Progenitor cell of endocrine pancreas (in vitro differentiated cells): ENCODE measurements at regions not wholly inside any gene's neighbourhood (a gene's known extent, or its start where the extent isn't known, plus 50 kb on each side); places are given as distances from the start of the nearest gene placed in this dataset.

Experiments
- DNase-seq: peaks from one replicate; pipeline ENCODE4 v3.0.0; 2021; ENCODE audit warnings: low spot score; ENCODE audit not compliant: unreplicated experiment
- H3K27ac Mint-ChIP-seq: 2 replicates; pipeline ENCODE4 v1.8.0; 2021; ENCODE audit warnings: mild to moderate bottlenecking, moderate library complexity, mixed read lengths
- H3K27me3 Mint-ChIP-seq: 2 replicates; pipeline ENCODE4 v1.8.0; 2021; ENCODE audit warnings: mixed read lengths
- H3K36me3 Mint-ChIP-seq: 2 replicates; pipeline ENCODE4 v1.8.0; 2022; ENCODE audit warnings: mixed read lengths; ENCODE audit not compliant: insufficient read depth
- H3K4me1 Mint-ChIP-seq: 2 replicates; pipeline ENCODE4 v1.8.0; 2021; ENCODE audit warnings: low read depth, mixed read lengths
- H3K4me3 Mint-ChIP-seq: 2 replicates; pipeline ENCODE4 v1.8.0; 2021; ENCODE audit warnings: low read depth, mild to moderate bottlenecking, moderate library complexity, mixed read lengths
- H3K9me3 Mint-ChIP-seq: 2 replicates; pipeline ENCODE4 v1.8.0; 2021; ENCODE audit warnings: low read depth, mixed read lengths
- CTCF ChIP-seq: fragments of 200-600 bp; sonication (generic); IDR thresholded peaks from one replicate; pipeline ENCODE4 v1.5.0; 2021; ENCODE audit warnings: antibody characterized with exemption, mild to moderate bottlenecking; ENCODE audit not compliant: unreplicated experiment

DNA sequence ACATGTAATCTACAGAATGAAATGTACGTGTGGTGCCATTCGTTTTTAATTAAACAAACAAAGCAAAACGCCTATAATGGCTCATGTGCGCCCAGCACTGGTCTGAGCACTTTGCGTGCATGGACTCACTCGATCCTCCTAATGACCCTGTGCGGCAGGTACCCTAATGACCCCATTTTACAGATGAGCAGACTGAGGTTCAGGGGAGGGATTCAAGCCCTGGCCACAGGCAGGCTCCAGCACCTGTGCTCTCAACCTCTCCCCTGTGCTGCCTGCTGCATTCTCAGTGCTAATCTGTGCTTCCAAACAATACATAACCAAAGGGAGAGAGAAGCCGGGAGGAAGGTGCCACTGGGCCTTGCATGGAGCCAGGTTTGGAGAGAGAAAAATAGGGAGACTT lies 124.2 kb upstream of the ZBTB40 start:
- TF ChIP-seq CTCF: no peak
- Mint-ChIP-seq H3K36me3 (no peaks in the 10 kb centered on the region), H3K27ac (no peak overlapping the region), H3K4me3 (no peak overlapping the region), H3K27me3 (peaks cover 62% of the 10 kb centered on the region), H3K9me3 (no peaks in the 10 kb centered on the region), H3K4me1 (peaks cover 14% of the 10 kb centered on the region)
- DNase-seq: no peak

DNA sequence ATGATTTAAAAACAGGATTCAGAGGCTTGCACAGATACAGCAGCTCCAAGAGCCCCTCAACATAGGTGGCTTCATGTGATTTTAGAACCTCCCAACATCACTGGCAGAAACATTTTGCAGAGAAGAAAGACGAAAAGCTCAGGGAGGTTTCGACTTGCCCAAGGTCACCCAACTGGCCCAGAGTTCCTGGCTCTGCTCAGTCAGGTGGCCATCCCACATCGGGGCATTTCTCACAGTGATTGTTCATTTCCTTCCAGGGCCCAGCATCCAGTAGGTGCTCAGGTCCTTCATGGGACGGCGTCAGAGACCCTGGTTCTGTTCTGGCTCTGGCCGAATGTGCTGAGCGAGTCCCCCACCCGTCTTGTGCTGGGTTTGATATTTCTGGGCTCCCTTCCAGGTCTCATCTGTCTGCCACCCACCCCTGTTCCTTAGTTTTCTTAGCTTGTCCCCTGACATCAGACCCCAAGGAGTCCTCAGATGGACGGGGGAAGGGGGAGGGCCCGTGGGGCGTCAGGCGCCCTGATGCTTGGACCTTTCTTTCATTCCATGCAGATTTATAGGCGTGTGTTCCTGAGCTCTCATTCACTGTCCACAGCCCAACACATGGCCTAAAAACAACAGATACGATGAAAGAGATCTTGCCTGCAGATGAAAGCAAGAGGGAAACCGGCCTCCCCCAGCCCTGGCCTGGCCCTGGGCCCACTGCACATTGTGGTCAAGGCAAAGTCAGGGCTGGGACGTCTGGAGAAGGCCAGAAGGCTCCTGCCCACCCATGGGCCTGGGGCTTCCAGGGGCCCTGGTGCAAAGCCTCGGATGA lies 123.1 kb upstream of the ZBTB40 start:
- no peak for TF ChIP-seq CTCF
- H3K36me3 Mint-ChIP-seq: no peaks in the 10 kb centered on the region

GRCh38 chr1:22329148-22329515 lies 122.5 kb upstream of the ZBTB40 start:
- no peak overlapping the region for H3K27ac Mint-ChIP-seq
- no peak for DNase-seq
- peaks cover 72% of the 10 kb centered on the region for H3K27me3 Mint-ChIP-seq
- no peaks in the 10 kb centered on the region for H3K36me3 Mint-ChIP-seq
- no peak overlapping the region for H3K4me3 Mint-ChIP-seq
- H3K9me3 Mint-ChIP-seq: no peaks in the 10 kb centered on the region
- peaks cover 14% of the 10 kb centered on the region for H3K4me1 Mint-ChIP-seq
- TF ChIP-seq CTCF: no peak

More for the DNA sequence above, 123.1 kb upstream of the ZBTB40 start:
- H3K27ac Mint-ChIP-seq: no peak overlapping the region
- peaks cover 14% of the 10 kb centered on the region for H3K4me1 Mint-ChIP-seq
- H3K4me3 Mint-ChIP-seq: no peak overlapping the region
- no peak for DNase-seq
- peaks cover 69% of the 10 kb centered on the region for H3K27me3 Mint-ChIP-seq
- no peaks in the 10 kb centered on the region for H3K9me3 Mint-ChIP-seq

GRCh38 chr1:22330092-22330759 lies 121.4 kb upstream of the ZBTB40 start:
- Mint-ChIP-seq H3K9me3 (no peaks in the 10 kb centered on the region), H3K4me3 (no peak overlapping the region), H3K27me3 (peaks cover 74% of the 10 kb centered on the region), H3K27ac (no peak overlapping the region), H3K36me3 (no peaks in the 10 kb centered on the region), H3K4me1 (peaks cover 19% of the 10 kb centered on the region)
- DNase-seq: no peak
- no peak for TF ChIP-seq CTCF

- peaks cover 18% of the 10 kb centered on the region for H3K4me1 Mint-ChIP-seq
- H3K27me3 Mint-ChIP-seq: peaks cover 74% of the 10 kb centered on the region
- H3K4me3 Mint-ChIP-seq: no peak overlapping the region
- no peak for DNase-seq
- H3K9me3 Mint-ChIP-seq: no peaks in the 10 kb centered on the region
- no peak for TF ChIP-seq CTCF
- H3K27ac Mint-ChIP-seq: no peak overlapping the region
- H3K36me3 Mint-ChIP-seq: no peaks in the 10 kb centered on the region
Observed at GRCh38 chr1:22330760-22331119, 120.9 kb upstream of the ZBTB40 start.
